Fibroblast of the conjunctiva (primary cell): ENCODE measurements at regions not wholly inside any gene's neighbourhood (a gene's known extent, or its start where the extent isn't known, plus 50 kb on each side); places are given as distances from the start of the nearest gene placed in this dataset.
"Not testable (repeated sequence)": the region's sequence is repeated elsewhere in the genome, so short reads cannot be mapped to it uniquely, and the experiment has no call there.

Experiments used
- DNase-seq: peaks from one replicate; pipeline ENCODE4 v3.0.0-alpha.2; 2010; ENCODE audit warnings: low read depth

GRCh38 chr12:63410197-63410596, 258.1 kb downstream of the DPY19L2 start:
- no peak for DNase-seq

DNA sequence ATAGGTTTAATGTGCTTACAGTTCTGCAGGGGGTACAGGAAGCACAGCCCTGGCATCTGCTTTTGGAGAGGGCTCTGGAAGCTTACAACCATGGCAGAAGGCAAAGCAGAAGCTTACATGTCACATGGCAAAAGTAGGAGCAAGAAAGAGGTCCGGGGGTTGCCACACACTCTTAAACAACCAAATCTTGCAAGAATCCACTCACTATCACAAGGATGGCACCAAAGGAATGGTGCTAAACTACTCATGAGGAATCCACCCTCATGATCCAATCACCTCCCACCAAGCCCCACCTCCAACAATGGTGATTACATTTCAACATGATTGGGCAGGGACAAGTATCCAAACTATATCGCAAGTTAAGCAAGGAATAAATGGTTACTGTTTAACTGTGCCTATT, 255.8 kb upstream of the AVPR1A start:
- DNase-seq = no peak

GRCh38 chr12:63404611-63405010, 253.6 kb upstream of the AVPR1A start:
- no peak for DNase-seq

DNA sequence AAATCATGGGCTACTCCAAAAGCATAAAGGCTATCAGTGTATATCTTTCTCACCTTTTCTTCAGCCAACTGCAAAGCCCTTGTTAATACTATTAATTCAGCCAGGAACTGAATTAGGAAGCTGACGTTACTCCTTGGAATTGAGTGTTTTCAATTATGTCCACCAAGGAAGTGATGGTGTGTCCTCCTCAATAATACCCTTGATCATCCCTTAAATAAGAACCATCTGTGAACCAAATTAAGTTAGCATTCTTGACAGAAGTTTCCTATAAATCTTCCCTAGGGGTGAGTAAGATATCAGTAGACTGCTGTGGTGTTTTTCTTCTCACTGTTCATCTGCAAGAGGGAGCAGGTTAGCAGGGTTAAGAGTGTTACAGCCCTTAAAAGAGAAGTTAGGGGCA, 252.3 kb upstream of the AVPR1A start:
- DNase-seq = no peak

DNA sequence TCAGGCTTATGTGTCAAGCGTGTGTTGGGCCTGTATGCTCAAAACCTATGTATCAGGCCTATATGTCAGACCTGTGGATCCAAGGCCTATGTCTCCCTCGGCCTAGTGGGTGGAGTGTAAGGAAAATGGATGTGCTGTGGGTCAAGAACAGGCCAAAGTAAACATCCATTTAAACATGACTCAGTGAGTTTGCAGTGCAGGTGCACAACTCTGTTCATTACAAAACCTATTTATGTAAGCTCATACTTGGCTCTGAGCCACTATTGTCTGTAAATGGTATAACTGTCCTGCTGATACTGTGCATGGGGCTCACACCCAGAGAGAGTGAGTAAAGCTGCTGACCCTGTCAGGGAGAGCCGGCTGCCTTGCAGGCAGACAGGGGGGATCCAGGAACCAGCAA, 249.7 kb upstream of the AVPR1A start:
- no peak for DNase-seq

DNA sequence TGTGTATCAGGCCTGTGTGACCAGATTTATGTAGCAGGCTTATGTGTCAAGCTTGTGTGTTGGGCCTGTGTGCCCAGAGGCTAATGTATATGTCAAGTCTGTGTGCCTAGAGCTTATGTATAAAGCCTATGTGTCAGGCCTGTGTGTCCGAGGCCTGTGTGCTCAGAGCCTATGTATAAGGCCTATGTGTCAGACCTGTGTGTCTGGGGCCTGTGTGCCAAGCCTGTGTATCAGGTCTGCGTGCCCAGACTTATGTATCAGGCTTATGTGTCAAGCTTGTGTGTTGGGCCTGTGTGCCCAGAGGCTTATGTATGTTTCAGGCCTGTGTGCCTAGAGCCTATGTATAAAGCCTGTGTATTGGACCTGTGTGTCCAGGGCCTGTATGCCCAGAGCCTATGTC, 249.3 kb upstream of the AVPR1A start:
- DNase-seq = no peak

- no peak for DNase-seq
Observed at GRCh38 chr12:63397807-63398206, 246.8 kb upstream of the AVPR1A start.

GRCh38 chr12:63396135-63396534, 245.1 kb upstream of the AVPR1A start:
- no peak for DNase-seq

DNA sequence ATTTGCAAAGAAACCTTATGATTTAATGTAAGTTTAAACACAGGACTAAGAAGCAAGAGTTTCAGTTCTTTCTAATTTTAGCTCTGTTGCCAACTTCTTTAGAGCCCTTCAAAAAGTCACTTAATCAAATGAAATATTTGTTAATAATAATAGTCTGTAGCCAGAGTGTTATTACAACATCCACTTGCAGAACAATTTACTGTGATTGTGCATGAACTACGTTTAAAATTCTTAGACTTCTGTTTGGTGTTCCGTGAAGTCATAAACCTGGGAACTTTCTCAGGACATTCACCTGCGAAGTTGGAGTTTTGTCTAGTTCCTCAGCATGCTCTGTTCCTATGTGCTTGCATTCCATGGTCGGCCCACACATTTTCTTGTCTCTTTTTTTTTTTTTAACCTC, 244.0 kb upstream of the AVPR1A start:
- no peak for DNase-seq

DNA sequence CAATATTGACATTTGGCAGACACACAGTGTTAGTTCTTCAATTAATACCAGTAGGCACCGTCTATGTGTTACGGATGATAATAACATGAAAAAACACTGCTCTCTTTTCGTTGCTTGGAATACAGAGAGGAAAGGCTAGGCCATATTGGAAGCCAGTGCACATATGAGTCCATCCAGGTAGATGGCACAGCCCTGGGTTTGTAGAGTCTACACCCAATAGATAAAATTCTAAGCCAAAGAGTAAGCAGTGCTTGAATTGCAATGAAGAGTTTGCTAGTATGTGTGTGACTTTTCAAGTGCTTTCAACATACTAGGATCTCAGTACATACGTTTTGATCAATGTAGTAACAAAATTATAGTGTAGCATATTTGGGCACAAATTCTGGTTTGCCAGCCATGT, 243.3 kb upstream of the AVPR1A start:
- no peak for DNase-seq

GRCh38 chr12:63389211-63389610, 238.2 kb upstream of the AVPR1A start:
- no peak for DNase-seq

- DNase-seq = no peak
Observed at GRCh38 chr12:63387771-63388170, 236.8 kb upstream of the AVPR1A start.

GRCh38 chr12:63382930-63383329, 231.9 kb upstream of the AVPR1A start:
- DNase-seq = no peak

DNA sequence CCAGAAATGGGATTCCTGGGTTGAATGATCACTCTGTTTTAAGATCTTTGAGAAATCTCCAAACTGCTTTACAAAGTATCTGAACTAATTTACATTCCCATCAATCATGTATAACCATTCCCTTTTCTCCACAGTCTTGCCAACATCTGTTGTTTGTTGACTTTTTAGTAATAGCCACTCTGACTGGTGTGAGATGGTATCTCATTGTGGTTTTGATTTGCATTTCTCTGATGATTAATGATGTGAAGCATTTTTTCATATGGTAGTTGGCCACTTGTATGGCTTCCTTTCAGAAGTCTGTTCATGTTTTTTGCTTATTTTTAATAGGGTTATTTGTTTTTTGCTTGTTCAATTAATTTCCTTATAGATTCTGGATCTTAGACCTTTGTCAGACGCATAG, 211.8 kb upstream of the AVPR1A start:
- no peak for DNase-seq

DNA sequence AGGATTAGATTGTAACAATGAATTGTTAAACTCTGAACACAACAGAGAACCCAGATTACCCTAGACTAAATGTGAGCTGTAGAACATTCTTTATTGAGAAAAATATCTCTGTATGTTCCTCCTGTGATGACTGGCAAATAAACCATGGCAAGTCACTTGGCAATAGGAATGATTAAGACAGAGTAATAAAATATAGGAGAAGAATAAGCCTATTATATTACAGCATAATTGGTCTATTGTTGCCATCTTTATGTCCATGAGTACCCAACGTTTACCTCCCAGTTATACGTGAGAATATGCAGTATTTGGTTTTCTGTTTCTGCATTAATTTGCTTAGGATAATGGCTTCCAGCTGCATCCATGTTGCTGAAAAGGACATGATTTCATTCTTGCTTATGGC, 211.2 kb upstream of the AVPR1A start:
- DNase-seq = no peak

DNA sequence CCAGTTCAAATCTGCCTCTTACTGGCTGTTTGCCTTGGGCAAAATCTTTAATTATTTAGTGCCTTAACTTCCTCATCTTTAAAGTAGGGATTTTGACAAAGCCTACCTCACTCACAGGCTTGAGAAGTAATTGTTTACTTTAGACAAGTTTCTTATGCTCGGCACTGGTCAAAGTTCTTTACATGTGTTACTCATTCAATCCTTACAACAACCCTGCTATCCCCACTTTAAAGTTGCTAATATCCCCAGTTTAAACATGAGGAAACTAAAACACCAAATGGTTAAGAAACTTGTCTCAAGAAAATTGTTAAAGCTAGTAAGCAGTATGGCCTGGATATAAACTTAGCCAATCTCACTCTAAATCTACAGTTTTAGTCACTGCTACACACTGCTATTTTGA, 204.0 kb upstream of the AVPR1A start:
- no peak for DNase-seq

GRCh38 chr12:63353559-63353958, 202.6 kb upstream of the AVPR1A start:
- peak; percentile 9 for DNase-seq

- DNase-seq = no peak
Observed at GRCh38 chr12:63351370-63351769, 200.4 kb upstream of the AVPR1A start.

DNA sequence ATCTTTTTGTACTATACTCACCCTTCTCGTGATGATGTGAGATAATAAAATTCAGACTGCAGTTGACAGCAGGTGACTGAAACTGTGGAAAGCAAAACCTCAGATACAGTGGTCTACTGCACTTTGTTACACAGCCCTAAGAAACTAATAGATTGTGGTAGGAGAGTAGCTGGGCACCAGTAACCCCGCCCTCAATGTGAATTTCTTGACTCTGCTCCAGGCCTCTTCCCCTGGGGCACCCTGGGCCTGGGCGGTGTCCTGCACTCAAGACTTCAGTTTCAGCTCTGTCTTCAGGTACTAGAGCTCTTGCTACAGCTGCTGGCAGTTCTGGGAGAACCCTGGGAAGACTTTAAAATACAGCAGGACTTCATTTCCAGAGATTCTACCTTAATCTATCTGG, 197.6 kb upstream of the AVPR1A start:
- no peak for DNase-seq

DNA sequence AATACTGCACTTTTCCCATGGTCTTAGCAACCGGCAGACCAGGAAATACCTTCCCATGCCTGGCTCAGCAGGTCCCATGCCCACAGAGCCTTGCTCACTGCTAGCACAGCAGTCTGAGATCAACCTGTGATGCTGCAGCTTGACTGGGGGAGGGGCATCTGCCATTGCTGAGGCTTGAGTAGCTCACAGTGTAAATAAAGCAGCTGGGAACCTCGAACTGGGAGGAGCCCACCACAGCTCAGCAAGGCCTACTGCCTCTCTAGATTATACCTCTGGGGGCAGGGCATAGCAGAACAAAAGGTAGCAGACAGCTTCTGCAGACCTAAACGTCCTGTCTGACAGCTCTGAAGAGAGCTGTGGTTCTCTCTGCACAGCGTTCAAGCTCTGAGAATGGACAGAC, 186.2 kb upstream of the AVPR1A start:
- DNase-seq = not testable (repeated sequence)

GRCh38 chr12:63326260-63326659, 175.3 kb upstream of the AVPR1A start:
- DNase-seq = no peak

DNA sequence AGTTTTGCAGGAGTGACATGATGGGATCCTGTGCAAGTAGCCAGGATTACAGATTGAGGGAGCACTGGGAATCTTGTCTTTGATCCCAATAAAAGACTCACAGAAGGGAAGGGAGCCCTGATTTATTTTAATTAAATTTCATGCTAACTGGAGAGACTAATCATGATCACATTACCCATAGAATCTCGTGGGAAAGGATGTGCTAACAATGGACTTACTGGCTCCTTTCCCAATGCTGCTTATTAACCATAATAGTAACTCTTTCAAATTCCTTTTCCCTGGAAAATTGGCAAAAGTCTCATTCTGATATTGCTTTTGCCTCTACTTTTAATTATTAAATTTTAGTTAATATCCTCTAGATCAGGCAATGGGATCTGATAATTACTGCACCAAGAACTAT, 174.8 kb upstream of the AVPR1A start:
- DNase-seq = no peak

DNA sequence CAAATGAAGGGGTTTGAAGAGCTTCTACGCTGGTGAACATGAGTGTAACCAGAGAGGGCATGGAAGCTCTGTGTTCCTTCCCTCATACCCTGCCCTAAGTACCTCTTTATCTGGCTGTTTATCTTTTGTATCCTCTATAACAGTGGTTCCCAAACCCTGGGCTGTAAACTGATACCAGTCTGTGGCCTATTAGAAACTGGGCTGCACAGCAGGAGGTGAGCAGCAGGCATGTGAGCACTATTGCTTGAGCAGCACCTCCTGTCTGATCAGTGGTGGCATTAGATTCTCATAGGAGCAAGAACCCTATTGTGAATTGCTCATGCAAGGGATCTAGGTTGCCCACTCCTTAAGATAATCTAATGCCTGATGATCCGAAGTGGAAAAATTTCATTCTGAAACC, 172.9 kb upstream of the AVPR1A start:
- DNase-seq = no peak

GRCh38 chr12:63321373-63321772, 170.4 kb upstream of the AVPR1A start:
- no peak for DNase-seq

GRCh38 chr12:63319936-63320633, 169.1 kb upstream of the AVPR1A start:
- DNase-seq = no peak
